Head of caudate nucleus (tissue), 42 donors: ENCODE measurements at regions not wholly inside any gene's neighbourhood (a gene's known extent, or its start where the extent isn't known, plus 50 kb on each side); places are given as distances from the start of the nearest gene placed in this dataset.
A peak's percentile ranks its signal among the peaks of the same experiment; 100 is the strongest.

ENCODE experiments used
- DNase-seq, 42 donors: peaks; one replicate each; pipeline versions ENCODE4 v3.0.0 to v3.0.0-alpha.2; 2020 to 2021; ENCODE audit warnings: mixed read lengths in 7 of 42
- intact Hi-C: fragments of 100-400 bp; cut with DNase I; formaldehyde crosslinking; loops from one replicate; pipeline ENCODE4 v1.15.0; 2022

DNA sequence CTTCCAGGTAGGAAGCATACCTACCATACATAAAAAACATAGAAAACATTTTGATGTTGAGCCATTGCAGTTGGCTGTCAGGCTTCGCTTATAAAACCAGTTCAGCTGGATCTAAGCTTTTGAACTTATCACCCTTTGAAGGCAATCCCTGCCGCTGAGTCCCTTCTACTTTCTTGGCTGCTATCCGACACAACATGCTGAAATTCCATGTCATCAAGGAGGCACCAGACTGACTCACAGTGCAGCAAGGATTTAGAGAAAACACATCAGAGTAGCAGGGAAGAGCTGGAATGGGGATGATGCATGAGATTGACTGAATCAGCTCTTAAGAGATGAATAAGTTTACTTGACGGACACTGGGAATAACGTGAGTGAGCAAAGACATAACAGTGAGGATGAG lies 135.0 kb upstream of the MAN1A1 start:
- intact Hi-C loops, result no loop called here
- no peak for DNase-seq

DNA sequence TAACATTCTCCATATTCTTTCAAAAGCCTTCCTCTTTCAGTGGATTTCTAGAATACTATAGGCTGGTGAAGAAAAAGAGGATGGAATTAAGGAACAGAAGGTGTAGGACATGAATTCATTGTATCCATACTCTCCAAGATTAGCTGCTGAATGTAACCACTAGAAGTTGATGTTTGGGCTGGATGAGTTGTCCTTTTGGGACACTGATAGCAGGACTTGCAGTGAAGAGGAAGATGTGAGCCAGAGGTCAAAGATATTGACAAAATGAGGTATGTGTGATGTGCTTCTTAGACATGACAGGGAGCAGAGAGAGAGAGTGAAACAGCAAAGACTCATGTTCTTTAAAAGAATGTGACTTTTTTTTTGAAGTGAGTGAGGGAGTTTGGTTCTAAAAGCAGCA lies 134.3 kb upstream of the MAN1A1 start:
- DNase-seq, result no peak
- intact Hi-C loops, result no loop called here

DNA sequence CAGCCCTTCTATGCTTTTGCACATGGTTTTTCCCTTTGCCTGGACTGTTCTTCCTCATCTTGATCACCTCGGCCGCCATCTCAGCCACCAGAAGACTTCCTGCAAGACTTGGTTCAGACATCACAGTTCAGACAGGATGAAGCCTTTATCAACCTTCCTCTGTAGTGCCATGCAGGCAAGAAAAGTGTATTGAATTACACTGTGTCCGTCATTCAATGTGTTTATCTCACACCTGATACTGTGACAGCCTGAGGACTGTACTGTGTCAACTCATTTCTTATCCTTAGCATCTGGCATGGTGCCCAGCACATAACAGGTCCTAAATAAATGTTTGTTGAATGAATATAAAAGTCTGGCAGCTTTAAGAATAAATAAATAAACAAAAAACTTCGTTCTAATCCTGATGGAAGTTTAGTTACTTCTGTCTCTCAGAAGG lies 133.3 kb upstream of the MAN1A1 start:
- intact Hi-C loops, result no loop called here
- DNase-seq, result no peak

DNA sequence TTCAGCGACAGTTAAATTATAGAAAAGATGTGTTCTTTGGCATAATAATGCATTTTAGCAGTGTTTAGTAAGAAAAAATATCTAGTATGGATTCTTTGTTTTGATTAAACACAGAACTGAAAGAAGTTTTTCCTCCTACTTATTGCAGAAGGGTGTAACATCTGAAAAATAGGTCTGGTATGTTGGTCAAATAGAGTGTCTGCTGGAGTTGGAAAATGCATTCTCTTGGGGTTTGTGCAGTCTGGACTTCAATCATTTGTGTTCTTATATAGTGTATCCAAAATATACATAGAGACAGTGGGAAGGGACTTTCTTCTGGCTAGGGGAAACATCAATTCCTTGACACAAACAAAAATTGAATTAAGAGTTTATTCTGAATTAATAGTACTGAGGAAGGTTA lies 132.4 kb upstream of the MAN1A1 start:
- DNase-seq, result no peak
- intact Hi-C loops, result no loop called here

DNA sequence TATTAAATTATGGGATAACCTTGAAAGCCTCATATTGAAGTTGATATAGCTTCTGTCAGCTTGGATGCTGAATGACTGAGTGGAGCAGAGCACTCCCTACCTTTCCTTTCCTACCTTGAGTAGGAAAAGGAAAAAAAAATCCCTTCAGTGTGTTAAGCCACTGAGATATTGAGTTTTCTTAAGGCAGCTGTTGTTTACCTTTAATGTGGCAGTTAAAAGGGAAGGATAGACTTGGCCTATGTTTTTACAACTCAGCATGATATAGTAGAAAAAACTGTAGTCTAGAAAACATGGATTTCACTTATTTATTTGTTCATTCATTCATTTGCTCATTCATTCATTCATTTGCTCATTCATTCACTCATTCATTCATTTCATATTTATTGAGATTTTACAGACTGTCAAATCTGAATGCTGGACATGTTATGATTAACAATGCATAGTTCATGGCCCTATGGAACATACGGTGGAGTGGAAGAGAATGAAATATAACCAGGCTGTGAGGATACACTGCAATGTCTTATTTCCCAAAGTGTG lies 131.5 kb upstream of the MAN1A1 start:
- intact Hi-C loops, result no loop called here
- no peak for DNase-seq

DNA sequence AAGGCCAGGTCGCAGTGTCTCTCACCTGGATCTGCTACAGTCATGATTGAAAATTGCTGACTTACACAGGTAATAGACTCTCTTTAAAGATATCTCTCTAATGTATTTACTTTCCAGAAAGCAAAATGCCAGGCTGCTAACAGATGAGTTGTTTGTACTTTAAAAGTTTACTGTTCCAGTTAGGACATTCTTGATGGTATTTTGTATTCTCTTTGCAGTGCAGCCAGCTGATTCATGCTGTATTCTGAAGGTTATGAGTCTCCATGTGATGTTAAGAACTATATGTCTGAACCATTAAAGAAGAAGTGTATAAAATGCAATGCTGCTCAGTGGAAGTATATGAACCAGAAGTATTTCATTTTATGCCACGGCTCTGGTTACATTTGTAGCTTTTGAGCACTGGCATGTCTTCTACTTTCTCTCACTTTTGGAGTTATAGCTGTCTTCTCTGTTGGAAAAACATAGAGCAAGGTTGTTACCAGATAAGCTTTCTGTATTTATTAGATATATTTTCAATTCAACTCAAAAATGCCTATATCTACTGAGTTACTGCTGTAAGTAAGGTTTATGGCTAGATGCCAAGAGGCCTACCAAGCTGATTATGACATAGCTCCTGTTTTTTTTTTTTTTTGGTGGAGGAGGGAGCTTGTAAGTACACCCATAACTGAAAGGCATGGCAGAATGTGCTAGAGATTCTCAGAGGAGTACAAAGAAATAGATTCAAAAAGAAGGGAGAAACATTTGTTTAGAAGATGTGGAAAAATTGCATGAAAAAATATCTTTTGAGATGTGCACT lies 130.5 kb upstream of the MAN1A1 start:
- intact Hi-C loops, result no loop called here

DNA sequence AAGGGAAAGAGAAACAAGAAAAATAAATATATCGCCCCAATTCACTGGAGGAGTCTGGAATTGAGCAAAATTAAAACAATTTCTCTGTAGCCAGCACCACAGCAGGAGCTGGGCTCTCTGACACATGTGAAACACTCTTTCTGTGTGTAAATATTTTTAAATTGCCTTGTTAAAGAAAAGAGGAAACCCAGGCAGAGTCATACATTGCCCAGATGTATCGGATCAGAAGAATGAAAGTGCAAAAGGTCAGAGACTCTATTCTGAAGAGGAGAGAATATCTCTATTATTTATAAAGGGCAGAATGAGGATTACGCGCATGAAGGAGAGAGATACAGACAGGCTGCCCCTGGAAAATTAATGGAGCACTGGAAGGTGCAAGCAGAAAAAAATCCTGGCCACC lies 127.0 kb upstream of the MAN1A1 start:
- intact Hi-C loops, result no loop called here
- DNase-seq, result no peak

More for the DNA sequence above, 130.5 kb upstream of the MAN1A1 start:
- DNase-seq, result no peak

DNA sequence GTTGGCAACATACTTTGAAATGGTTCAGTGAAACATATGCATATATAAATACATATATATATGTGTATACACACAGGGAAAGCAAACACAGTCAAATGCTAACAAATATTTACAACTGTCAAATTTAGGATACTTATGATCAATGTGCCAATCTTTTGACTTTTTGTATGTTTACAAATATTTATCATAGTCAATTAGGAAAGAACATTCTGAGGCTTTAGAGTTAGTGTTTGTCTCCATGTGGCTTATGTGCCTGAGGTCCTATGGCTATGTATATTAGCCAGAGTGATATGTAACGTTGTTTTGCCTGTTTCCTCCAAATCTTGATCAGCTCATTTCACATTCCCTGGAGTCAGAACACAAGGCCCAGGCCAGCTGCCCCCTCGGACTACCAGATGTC lies 126.5 kb upstream of the MAN1A1 start:
- intact Hi-C loops, result no loop called here
- no peak for DNase-seq

DNA sequence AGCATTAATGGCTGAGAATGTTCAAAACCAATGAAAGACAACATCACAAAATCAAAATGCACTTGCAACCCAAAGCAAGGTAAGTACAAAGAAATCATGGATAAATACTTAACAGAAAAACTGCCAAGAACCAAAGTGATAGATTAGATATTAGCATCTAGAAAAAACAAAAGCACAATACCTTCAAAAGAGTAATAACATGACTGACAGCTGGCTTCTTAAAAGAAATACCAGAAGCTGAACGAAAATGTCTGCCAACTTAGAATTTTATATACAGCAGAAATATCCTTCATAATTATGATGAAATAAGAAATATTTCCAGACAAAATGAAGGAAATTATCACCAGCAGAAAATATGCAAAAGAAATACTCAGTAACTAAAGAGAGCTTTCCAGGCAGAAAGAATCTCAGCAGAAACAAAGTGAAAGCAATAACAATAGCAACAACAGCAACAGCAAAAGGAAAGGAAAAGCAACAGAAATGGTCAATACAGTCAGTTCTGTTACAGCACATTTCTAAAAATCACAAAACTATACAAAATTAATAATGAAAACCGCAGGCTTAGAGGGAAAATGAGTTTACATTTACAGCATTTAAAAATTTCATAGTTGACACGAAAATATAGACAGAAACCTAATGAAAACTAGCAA lies 121.5 kb upstream of the MAN1A1 start:
- DNase-seq, result no peak
- intact Hi-C loops, result no loop called here

DNA sequence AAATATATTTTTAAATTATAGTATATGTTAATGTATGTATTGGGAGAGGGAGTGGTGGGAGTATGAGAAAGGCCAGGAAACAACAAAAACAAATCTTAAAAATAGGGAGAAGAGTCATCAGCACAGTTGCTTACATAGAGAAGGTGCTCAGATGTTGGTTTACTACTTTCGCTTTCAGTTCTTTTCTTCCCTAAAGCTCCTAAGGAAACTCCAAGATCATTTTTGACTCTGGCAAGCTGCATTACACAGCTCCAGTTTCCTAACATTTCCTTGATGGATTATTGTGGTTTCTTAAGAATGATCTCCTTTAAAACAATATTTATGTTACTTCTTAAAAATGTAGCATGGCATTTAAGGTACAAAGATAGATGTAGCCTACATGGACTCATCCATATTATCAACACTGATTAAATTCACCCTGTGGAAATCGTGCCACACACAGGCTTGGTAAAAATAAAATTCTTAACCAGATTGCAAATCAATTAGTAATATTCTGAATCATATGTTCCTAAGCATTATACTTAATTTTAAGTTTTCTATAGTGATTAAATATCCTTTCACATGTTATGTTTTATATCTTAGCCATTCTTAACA lies 118.0 kb upstream of the MAN1A1 start:
- intact Hi-C loops, result no loop called here
- DNase-seq, result no peak

DNA sequence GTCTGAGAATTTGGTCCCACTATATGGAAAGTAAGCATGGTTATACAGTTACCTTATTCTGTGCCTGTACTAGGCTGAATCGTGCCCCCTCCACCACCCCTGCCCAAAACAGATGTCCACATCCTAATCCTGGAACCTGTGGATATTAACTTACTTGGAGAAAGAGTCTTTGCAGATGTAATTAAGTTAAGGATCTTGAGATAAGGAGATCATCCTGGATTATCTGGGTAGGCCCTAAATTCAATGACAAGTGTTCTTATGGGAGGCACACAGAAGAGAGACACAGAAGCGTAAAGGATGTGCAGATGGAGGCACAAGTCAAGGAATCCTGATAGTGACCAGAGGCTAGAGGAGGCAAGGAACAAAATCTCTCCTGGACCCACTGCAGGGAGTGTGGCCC lies 116.7 kb upstream of the MAN1A1 start:
- no peak for DNase-seq
- intact Hi-C loops, result no loop called here

DNA sequence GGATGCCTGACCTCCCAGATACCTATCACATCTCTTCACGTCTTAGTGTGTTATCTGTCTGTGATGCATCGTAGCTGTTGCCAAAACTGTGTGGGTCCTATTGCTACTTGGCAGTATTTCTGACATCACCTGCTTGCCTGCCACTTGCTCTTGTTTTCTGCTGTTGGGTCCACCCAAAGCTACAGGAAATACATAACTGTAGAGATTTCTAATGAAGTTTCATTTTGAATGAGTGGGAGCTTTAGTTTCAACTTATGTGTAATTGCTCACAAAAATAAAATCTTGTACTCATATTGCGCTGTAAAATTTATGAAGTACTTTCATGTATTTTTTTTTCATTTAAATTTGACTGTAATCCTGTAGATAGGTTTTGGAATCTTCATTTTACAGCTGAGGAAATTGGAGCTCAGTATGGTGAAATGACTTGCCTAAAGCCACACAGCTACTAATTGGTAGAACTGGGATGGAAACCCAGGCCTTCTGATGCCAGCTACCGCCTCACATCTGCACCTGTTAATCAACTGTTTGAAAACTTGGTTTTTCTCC lies 113.6 kb upstream of the MAN1A1 start:
- no peak for DNase-seq
- intact Hi-C loops, result no loop called here

DNA sequence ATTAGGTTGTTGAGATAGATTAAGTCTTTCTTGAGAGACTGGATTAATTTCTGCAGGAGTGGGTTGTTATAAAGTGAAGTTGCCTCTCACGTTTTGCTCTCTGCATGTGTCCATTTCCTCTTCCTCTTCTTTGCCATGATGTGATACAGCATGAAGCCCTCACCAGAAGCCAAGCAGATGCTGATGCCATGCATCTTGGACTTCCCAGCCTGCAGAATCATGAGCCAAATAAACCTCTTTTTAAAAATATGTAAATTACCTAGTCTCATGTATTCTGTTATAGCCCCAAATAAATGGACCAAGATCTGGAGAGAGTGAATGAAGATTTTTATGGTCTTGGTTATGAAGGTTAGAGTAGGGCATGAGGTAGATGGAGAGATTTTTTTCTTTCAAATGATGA lies 111.6 kb upstream of the MAN1A1 start:
- intact Hi-C loops, result no loop called here
- no peak for DNase-seq

DNA sequence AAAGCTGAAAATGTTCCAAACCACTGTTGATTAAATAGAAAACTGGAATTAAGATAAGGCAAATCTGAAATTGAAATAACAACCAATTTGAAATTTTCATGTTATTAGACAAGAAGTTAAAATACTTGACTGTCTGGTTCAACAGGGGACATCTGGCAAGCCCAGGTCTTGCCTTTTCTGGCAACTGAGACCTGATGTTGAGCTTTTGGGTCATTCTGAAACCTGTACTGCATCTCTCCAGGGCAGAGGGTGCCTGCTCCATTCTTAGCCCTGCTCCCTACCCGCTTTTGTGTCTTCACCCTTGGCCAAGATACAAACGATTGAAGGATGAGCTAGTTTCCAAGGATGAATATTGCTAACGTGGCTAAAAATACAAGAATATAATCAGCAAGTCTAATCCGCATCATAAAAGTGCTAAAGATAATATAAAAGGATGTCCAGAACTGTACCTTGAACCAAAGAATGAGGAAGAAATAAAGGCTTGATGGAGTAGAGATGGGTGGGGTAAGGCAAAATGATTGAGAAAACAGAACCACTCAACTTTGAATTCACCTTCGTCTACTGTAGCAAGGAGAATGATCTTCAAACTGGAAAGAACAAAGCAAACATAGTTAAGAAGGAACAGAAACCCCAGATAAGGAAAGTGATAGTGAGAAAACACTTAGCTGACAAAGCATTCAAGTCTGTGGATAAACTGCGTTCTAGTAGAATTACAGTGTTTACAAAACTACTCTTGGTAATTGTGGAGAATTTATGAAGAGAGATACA lies 109.8 kb upstream of the MAN1A1 start:
- intact Hi-C loops, result no loop called here
- no peak for DNase-seq

DNA sequence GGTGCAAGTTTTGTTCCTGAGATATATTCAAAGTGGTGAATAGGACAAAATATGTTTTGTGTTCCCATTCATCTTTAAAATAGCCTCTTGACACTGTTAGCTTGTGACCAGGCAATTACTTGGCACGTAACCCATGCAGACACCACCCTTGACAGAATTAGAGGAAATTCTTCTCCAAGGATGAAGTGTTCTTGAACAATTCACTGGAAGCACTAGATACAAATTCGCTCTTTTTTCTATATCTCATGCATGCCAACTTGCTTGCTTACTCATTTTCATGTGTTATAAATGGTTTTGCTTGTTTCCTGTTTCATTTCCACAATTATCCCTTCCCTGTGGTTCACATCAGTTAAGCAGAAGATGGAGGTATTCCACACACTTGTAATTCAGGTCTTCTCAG lies 105.2 kb upstream of the MAN1A1 start:
- intact Hi-C loops, result no loop called here
- DNase-seq, result no peak

DNA sequence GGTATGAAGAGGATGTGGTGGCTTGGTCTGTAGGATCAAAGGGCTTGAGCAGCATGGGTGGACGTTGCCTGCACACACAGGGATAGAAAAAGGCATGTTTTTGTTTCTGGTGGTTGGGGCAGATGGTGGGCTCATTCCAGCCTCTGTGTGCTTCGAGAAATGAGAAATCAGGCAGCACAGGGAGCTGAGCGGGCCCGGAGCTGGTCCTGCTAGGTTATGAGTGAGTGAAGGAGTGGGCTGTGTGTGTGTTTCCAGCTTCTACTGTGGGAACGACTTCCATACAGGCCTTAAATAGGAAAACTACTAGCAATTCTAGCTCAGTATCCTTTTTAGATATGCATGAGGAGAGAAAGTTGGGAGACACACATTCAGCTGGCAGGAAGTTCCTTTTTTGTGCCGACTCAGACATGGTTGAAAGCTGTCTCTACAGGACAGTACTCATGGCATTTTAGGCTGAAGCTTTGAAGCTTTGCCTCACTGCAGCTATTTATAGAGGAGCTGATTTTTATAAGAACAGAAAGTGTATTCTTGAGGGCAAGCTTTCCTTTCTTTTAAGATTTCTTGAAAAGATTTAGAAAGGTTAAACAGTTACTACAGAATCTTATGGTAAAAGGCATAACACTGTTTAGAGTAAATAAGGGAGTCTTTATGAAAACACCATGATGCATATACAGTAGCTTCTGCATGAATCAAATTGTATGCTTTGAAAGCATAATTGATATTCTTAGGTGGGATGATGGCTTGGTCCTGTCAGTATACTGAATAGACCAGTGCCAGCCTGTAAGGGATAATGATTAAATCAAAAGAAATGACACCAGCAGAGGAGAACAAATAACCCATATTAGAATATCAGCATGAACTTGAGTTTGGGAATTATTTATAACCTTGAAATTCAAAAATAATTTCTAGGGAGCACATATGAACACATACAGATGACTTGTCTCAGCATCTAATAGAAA lies 104.0 kb upstream of the MAN1A1 start:
- DNase-seq, result peak in 1 of 42 donors; percentile 38
- intact Hi-C loops, result no loop called here

DNA sequence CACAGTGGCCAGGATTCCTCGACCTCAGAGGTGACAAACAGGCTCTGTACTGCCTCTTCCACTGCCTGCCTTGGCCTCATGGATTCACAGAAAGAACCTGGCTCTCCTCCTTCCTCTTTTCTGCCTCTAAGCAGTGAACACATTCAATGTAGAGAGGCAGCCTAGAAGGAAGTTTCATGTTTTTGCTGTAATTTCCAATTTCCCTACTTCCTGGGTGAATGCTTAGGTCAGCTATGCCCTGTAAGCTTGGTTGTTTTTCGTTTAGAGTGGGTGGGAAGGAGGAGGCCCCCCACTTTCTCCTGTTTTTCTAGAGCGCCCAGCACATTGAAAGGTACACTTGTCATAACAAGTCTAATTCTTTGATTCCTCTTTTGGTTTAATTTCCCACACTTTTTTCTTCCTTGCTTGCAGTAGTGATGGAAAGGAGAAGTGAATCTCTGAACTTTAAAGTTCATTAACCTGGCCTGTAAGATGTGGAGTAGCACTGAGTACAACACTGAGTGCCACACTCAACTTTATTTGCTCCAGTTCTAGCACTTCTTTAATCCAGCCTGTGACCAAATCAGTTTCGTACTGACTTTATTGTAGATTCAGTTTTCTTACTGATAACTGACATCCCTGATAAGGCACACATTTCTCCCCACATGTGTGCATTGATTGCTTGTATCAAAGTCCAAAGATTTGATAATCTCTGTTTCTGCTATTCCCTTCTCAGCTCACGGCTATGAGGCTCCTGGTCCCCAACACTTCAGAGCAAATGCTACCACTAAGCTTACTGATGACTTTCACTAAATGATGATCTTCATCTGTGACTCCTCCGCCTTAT lies 100.0 kb upstream of the MAN1A1 start:
- peak in 2 of 42 donors; percentile 19 to 37 for DNase-seq
- intact Hi-C loops, result no loop called here
